ENCODE measurements at regions not wholly inside any gene's neighbourhood (a gene's known extent, or its start where the extent isn't known, plus 50 kb on each side); places are given as distances from the start of the nearest gene placed in this dataset.
"Not testable (repeated sequence)": the region's sequence is repeated elsewhere in the genome, so short reads cannot be mapped to it uniquely, and the experiment has no call there.

- DNase-seq (ENCODE audit: low spot score), result no peak
- Mint-ChIP-seq H3K27ac (no peak overlapping the region), H3K4me1 (ENCODE audit: low read depth) (no peaks in the 10 kb centered on the region), H3K4me3 (no peak overlapping the region), H3K27me3 (ENCODE audit: low read depth) (no peaks in the 10 kb centered on the region), H3K36me3 (ENCODE audit: low read depth) (no peaks in the 10 kb centered on the region), H3K9me3 (no peaks in the 10 kb centered on the region)
Measured at GRCh38 chr5:174491265-174491664, 233.1 kb upstream of the MSX2 start.

GRCh38 chr5:174491761-174492350 is 232.5 kb upstream of the MSX2 start:
- DNase-seq (ENCODE audit: low spot score), result no peak
- H3K4me1 Mint-ChIP-seq (ENCODE audit: low read depth), result no peaks in the 10 kb centered on the region
- no peaks in the 10 kb centered on the region for H3K9me3 Mint-ChIP-seq
- H3K4me3 Mint-ChIP-seq, result no peak overlapping the region
- no peaks in the 10 kb centered on the region for H3K27me3 Mint-ChIP-seq (ENCODE audit: low read depth)
- no peak overlapping the region for H3K27ac Mint-ChIP-seq
- H3K36me3 Mint-ChIP-seq (ENCODE audit: low read depth), result no peaks in the 10 kb centered on the region

DNA sequence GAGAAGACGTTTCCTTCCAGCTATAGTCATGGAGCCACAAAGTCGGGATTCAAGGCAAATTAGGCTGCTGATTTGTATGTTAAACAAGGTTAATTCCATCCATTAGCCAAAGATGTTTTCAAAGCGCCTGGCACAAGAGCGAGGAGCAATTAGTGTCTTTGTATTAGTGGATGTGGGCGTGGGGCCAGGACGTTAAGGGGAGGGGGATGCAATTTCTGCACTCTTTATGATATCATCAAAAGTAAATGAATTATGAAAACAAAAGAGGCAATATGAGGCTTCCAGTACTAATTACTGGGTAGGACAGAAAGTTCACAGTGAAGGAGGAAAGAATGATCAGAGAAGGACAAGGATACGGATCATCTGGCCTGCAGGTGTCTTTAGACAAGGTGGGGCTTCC is 230.9 kb upstream of the MSX2 start:
- Mint-ChIP-seq H3K4me3 (no peak overlapping the region), H3K9me3 (peaks cover 9% of the 10 kb centered on the region), H3K27me3 (ENCODE audit: low read depth) (no peaks in the 10 kb centered on the region), H3K4me1 (ENCODE audit: low read depth) (no peaks in the 10 kb centered on the region), H3K36me3 (ENCODE audit: low read depth) (no peaks in the 10 kb centered on the region), H3K27ac (no peak overlapping the region)
- no peak for DNase-seq (ENCODE audit: low spot score)

DNA sequence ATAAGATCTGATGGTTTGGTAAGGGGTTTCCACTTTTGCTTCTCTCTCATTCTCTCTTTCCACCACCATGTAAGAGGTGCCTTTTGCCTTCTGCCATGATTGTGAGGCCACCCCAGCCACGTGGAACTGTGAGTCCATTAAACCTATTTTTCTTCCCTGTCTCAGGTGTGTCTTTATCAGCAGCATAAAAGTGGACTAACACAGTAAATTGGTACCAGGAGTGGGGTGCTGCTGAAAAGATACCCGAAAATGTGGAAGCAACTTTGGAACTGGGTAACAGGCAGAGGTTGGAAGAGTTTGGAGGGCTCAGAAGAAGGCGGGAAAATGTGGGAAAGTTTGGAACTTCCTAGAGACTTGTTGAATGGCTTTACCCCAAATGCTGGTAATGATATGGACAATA is 226.4 kb upstream of the MSX2 start:
- not testable (repeated sequence) for H3K27ac Mint-ChIP-seq; DNase-seq (ENCODE audit: low spot score); H3K4me1 Mint-ChIP-seq (ENCODE audit: low read depth); H3K27me3 Mint-ChIP-seq (ENCODE audit: low read depth); H3K4me3 Mint-ChIP-seq; H3K36me3 Mint-ChIP-seq (ENCODE audit: low read depth)
- peaks cover 23% of the 10 kb centered on the region for H3K9me3 Mint-ChIP-seq

GRCh38 chr5:174498575-174498974 is 225.8 kb upstream of the MSX2 start:
- H3K27me3 Mint-ChIP-seq (ENCODE audit: low read depth); DNase-seq (ENCODE audit: low spot score); H3K27ac Mint-ChIP-seq; H3K4me1 Mint-ChIP-seq (ENCODE audit: low read depth); H3K4me3 Mint-ChIP-seq; H3K36me3 Mint-ChIP-seq (ENCODE audit: low read depth): not testable (repeated sequence)
- peaks cover 23% of the 10 kb centered on the region for H3K9me3 Mint-ChIP-seq

DNA sequence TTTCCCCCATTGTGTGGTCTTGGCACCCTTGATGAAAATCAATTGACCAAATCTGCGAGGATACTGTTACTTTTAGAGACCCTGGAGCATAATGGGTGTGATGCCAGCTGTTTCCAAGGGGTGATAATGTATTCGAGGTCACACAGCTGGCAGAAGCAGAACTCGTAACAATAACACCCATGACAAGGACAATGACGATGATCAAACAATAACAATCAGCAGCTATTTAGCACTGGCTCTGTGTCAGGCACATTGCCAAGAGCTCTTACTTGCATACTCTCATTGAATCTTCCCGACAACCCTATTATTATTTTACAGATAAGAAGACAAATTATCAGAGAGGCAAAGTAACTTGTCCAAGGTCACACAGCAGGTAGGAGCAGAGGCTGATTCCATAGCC is 223.7 kb upstream of the MSX2 start:
- Mint-ChIP-seq H3K27me3 (ENCODE audit: low read depth) (no peaks in the 10 kb centered on the region), H3K4me3 (no peak overlapping the region), H3K27ac (no peak overlapping the region), H3K36me3 (ENCODE audit: low read depth) (no peaks in the 10 kb centered on the region), H3K4me1 (ENCODE audit: low read depth) (no peaks in the 10 kb centered on the region), H3K9me3 (peaks cover 23% of the 10 kb centered on the region)
- no peak for DNase-seq (ENCODE audit: low spot score)

- Mint-ChIP-seq H3K9me3 (peaks cover 23% of the 10 kb centered on the region), H3K4me1 (ENCODE audit: low read depth) (no peaks in the 10 kb centered on the region), H3K4me3 (no peak overlapping the region), H3K27ac (no peak overlapping the region), H3K36me3 (ENCODE audit: low read depth) (no peaks in the 10 kb centered on the region), H3K27me3 (ENCODE audit: low read depth) (no peaks in the 10 kb centered on the region)
- DNase-seq (ENCODE audit: low spot score), result no peak
Measured at GRCh38 chr5:174501461-174502069, 222.8 kb upstream of the MSX2 start.

- Mint-ChIP-seq H3K36me3 (ENCODE audit: low read depth) (no peaks in the 10 kb centered on the region), H3K27ac (no peak overlapping the region), H3K4me1 (ENCODE audit: low read depth) (no peaks in the 10 kb centered on the region), H3K4me3 (no peak overlapping the region), H3K9me3 (peaks cover 17% of the 10 kb centered on the region), H3K27me3 (ENCODE audit: low read depth) (no peaks in the 10 kb centered on the region)
- DNase-seq (ENCODE audit: low spot score), result no peak
Measured at GRCh38 chr5:174503086-174503460, 221.3 kb upstream of the MSX2 start.

DNA sequence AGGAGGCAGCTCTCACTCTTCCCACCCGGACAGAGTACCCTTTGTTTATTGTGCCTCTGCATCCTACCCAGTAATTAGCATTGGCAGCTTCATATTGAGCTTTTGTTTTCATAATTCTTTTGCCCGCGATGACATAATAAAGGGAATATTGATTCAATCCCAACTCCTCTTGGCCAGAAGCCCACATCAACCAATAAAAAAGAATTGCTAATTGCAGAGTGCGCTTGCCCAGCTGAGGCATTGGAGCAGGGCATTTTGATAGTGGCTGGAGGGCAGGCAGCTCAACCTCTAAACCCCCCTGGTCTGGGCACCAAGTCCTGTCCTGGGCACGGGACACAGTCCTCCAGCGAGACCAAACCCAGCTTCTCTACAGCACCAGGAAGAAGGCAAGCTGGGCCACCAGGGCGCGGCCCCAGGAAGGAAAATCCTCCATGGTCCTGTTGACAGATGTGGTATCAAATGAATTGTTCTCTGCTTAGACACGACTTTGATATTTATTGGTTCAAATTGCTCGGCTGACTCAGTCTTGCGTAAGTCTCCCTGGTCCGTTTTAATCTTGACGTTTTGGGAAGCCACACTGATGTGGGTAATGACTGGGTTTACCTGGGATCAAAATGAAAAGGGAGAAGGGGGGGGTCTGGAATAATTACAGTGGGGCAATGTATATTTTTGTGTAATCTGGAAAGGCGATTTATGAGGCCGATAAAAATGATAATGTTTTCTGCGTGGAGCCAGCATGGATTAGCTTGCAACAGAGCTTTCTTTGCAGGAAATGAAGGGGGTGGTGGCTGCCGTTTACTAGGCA is 220.7 kb upstream of the MSX2 start:
- no peaks in the 10 kb centered on the region for H3K36me3 Mint-ChIP-seq (ENCODE audit: low read depth)
- H3K9me3 Mint-ChIP-seq, result peaks cover 14% of the 10 kb centered on the region
- no peak overlapping the region for H3K27ac Mint-ChIP-seq
- no peaks in the 10 kb centered on the region for H3K27me3 Mint-ChIP-seq (ENCODE audit: low read depth)
- no peaks in the 10 kb centered on the region for H3K4me1 Mint-ChIP-seq (ENCODE audit: low read depth)
- H3K4me3 Mint-ChIP-seq, result no peak overlapping the region
- no peak for DNase-seq (ENCODE audit: low spot score)

- Mint-ChIP-seq H3K36me3 (ENCODE audit: low read depth) (no peaks in the 10 kb centered on the region), H3K27ac (no peak overlapping the region), H3K27me3 (ENCODE audit: low read depth) (no peaks in the 10 kb centered on the region), H3K9me3 (peaks cover 12% of the 10 kb centered on the region), H3K4me3 (no peak overlapping the region), H3K4me1 (ENCODE audit: low read depth) (no peaks in the 10 kb centered on the region)
- no peak for DNase-seq (ENCODE audit: low spot score)
Measured at GRCh38 chr5:174504266-174504726, 220.1 kb upstream of the MSX2 start.

- no peak for DNase-seq (ENCODE audit: low spot score)
- H3K4me1 Mint-ChIP-seq (ENCODE audit: low read depth), result no peaks in the 10 kb centered on the region
- no peaks in the 10 kb centered on the region for H3K27me3 Mint-ChIP-seq (ENCODE audit: low read depth)
- H3K9me3 Mint-ChIP-seq, result no peaks in the 10 kb centered on the region
- H3K4me3 Mint-ChIP-seq, result no peak overlapping the region
- H3K36me3 Mint-ChIP-seq (ENCODE audit: low read depth), result no peaks in the 10 kb centered on the region
- no peak overlapping the region for H3K27ac Mint-ChIP-seq
Measured at GRCh38 chr5:174505621-174506020, 218.8 kb upstream of the MSX2 start.

GRCh38 chr5:174510782-174511453 is 213.5 kb upstream of the MSX2 start:
- H3K4me1 Mint-ChIP-seq (ENCODE audit: low read depth); H3K9me3 Mint-ChIP-seq; H3K27ac Mint-ChIP-seq; H3K27me3 Mint-ChIP-seq (ENCODE audit: low read depth); H3K4me3 Mint-ChIP-seq; DNase-seq (ENCODE audit: low spot score); H3K36me3 Mint-ChIP-seq (ENCODE audit: low read depth): not testable (repeated sequence)

GRCh38 chr5:174511714-174512253 is 212.6 kb upstream of the MSX2 start:
- DNase-seq (ENCODE audit: low spot score), result no peak
- Mint-ChIP-seq H3K27me3 (ENCODE audit: low read depth) (no peaks in the 10 kb centered on the region), H3K9me3 (no peaks in the 10 kb centered on the region), H3K4me1 (ENCODE audit: low read depth) (no peaks in the 10 kb centered on the region), H3K27ac (no peak overlapping the region), H3K4me3 (no peak overlapping the region), H3K36me3 (ENCODE audit: low read depth) (no peaks in the 10 kb centered on the region)

DNA sequence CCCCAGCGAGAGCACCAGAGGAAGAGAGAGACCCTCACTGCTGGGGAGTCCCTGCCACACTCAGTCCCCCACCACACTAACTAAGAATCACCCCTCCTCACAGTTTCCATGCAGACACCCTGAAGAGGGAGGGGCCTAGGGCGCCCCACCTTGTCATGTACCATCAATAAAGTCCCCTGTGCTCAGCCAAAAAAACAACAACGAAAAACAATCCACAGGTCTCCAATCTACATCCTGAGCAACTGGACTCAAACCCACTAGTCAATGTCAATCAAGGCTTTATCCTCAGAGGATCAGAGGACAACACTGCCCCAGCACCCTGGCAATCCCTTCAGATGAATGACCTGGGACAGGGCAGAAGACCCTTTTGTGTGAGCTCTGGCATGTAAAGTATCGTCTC is 210.1 kb upstream of the MSX2 start:
- no peak overlapping the region for H3K27ac Mint-ChIP-seq
- H3K4me3 Mint-ChIP-seq, result no peak overlapping the region
- no peaks in the 10 kb centered on the region for H3K9me3 Mint-ChIP-seq
- no peak for DNase-seq (ENCODE audit: low spot score)
- no peaks in the 10 kb centered on the region for H3K27me3 Mint-ChIP-seq (ENCODE audit: low read depth)
- H3K36me3 Mint-ChIP-seq (ENCODE audit: low read depth), result no peaks in the 10 kb centered on the region
- H3K4me1 Mint-ChIP-seq (ENCODE audit: low read depth), result no peaks in the 10 kb centered on the region
